Endothelial cell of umbilical vein (primary cell): ENCODE measurements at regions not wholly inside any gene's neighbourhood (a gene's known extent, or its start where the extent isn't known, plus 50 kb on each side); places are given as distances from the start of the nearest gene placed in this dataset.

ENCODE experiments used
- BruUV-seq: library from RNA; stranded (reverse); fragments of 400-500 nt; replicated peaks from 2 replicates; lab custom pipeline; 2021; lab: Mats Ljungman, UMichigan
- CTCF ChIA-PET: fragments of 300-600, 350-600 bp; sonication (Branson Sonifier 250); formaldehyde crosslinking; loops from one replicate; lab custom pipeline; 2021; ENCODE audit warnings: antibody characterized with exemption, inconsistent platforms; lab: Charles Lee
- POLR2A ChIA-PET: fragments of 300-600, 350-600 bp; sonication (Branson Sonifier 250); formaldehyde crosslinking; loops from one replicate; lab custom pipeline; 2021; ENCODE audit warnings: antibody characterized with exemption, inconsistent platforms; lab: Charles Lee
- DNase-seq: peaks from one replicate; pipeline ENCODE4 v3.0.0-alpha.2; 2011; ENCODE audit warnings: low read depth, low spot score
- FAIRE-seq: peaks from 2 replicates; lab custom pipeline; 2011; peaks lifted over from hg19 to GRCh38; lab: Jason Lieb, UNC
- H2AFZ ChIP-seq: 2 replicates; pipeline ENCODE4 v1.6.0; 2012; ENCODE audit warnings: low read depth, low read length, control low read depth, inconsistent platforms
- H3K27ac ChIP-seq: 2 replicates; pipeline ENCODE4 v1.5.1; 2011; ENCODE audit warnings: low read depth, mild to moderate bottlenecking, control low read depth, low read length, moderate library complexity; ENCODE audit not compliant: insufficient read depth
- H3K27me3 ChIP-seq, 2 experiments: 2 replicates each; pipeline versions ENCODE4 v1.6.0 to v1.6.1; 2011; ENCODE audit warnings: low read length in 2 of 2, mixed read lengths in 1 of 2; ENCODE audit not compliant: control insufficient read depth in 2 of 2, insufficient read depth in 2 of 2
- H3K36me3 ChIP-seq, 2 experiments: 2 replicates in 1 of 2; 3 replicates in 1 of 2; pipeline ENCODE4 v1.5.1; 2011; ENCODE audit warnings: low read length in 2 of 2, mild to moderate bottlenecking in 1 of 2, moderate library complexity in 1 of 2; ENCODE audit not compliant: control insufficient read depth in 2 of 2, insufficient read depth in 2 of 2; ENCODE audit errors: extremely low read depth in 1 of 2
- H3K4me1 ChIP-seq: 3 replicates; pipeline ENCODE4 v1.5.1; 2011; ENCODE audit warnings: mild to moderate bottlenecking, low read length; ENCODE audit not compliant: control insufficient read depth, insufficient read depth; ENCODE audit errors: extremely low read depth
- H3K4me2 ChIP-seq: 2 replicates; pipeline ENCODE4 v1.6.1; 2011; ENCODE audit warnings: low read length, control low read depth, mixed read lengths; ENCODE audit not compliant: insufficient read depth
- H3K4me3 ChIP-seq, 3 experiments: fragments of 200-600 bp in 1 of 3; sonication (generic), shearing (Covaris generic) in 1 of 3; replicated peaks in 1 of 3; 2 replicates each; pipeline ENCODE4 v1.5.1; 2011 to 2016; ENCODE audit warnings: control low read depth in 3 of 3, low read length in 3 of 3, mild to moderate bottlenecking in 2 of 3, inconsistent platforms in 1 of 3, low read depth in 1 of 3, moderate library complexity in 1 of 3; ENCODE audit not compliant: insufficient read depth in 1 of 3
- H3K79me2 ChIP-seq: 2 replicates; pipeline ENCODE4 v1.6.0; 2012; ENCODE audit warnings: low read length, inconsistent platforms; ENCODE audit not compliant: control insufficient read depth, insufficient read depth
- H3K9ac ChIP-seq: replicated peaks from 2 replicates; pipeline ENCODE3; 2011; ENCODE audit warnings: low read length, control low read depth; ENCODE audit not compliant: insufficient read depth; ENCODE audit errors: extremely low read depth
- H3K9me1 ChIP-seq: replicated peaks from 3 replicates; pipeline ENCODE4 v1.6.0; 2011; ENCODE audit warnings: mild to moderate bottlenecking, low read length; ENCODE audit not compliant: control insufficient read depth, insufficient read depth; ENCODE audit errors: extremely low read depth
- H3K9me3 ChIP-seq: replicated peaks from 2 replicates; pipeline ENCODE4 v1.5.1; 2012; ENCODE audit warnings: low read length, inconsistent platforms; ENCODE audit not compliant: control insufficient read depth, insufficient read depth
- H4K20me1 ChIP-seq: replicated peaks from 2 replicates; pipeline ENCODE3; 2011; ENCODE audit warnings: mild to moderate bottlenecking, low read length; ENCODE audit not compliant: control insufficient read depth, insufficient read depth; ENCODE audit errors: extremely low read depth
- CTCF ChIP-seq, 2 donors: IDR thresholded peaks; 1 replicate in 1 of 2; 2 replicates in 1 of 2; pipeline ENCODE4 v1.5.1; 2011; ENCODE audit warnings: low read length in 2 of 2, mild to moderate bottlenecking in 2 of 2, moderate library complexity in 2 of 2, control low read depth in 1 of 2, inconsistent platforms in 1 of 2, low read depth in 1 of 2; ENCODE audit not compliant: insufficient read depth in 1 of 2; ENCODE audit errors: extremely low read depth in 1 of 2
- EZH2 ChIP-seq: IDR thresholded peaks from 2 replicates; pipeline ENCODE4 v1.6.1; 2012; ENCODE audit warnings: borderline replicate concordance, low read depth, mild to moderate bottlenecking, moderate library complexity, low read length, inconsistent platforms; ENCODE audit not compliant: severe bottlenecking
- FOS ChIP-seq: IDR thresholded peaks from 2 replicates; pipeline ENCODE4 v1.6.1; 2011; ENCODE audit warnings: mild to moderate bottlenecking, low read length, moderate library complexity, borderline replicate concordance; ENCODE audit not compliant: insufficient read depth
- GATA2 ChIP-seq: IDR thresholded peaks from 2 replicates; pipeline ENCODE4 v1.7.0; 2011; ENCODE audit warnings: low read depth, mild to moderate bottlenecking, moderate library complexity, mixed read lengths, low read length; ENCODE audit not compliant: insufficient read length, insufficient read depth
- JUN ChIP-seq: IDR thresholded peaks from 2 replicates; pipeline ENCODE4 v1.6.1; 2011; ENCODE audit warnings: borderline replicate concordance, low read depth; ENCODE audit not compliant: insufficient read length, insufficient read depth
- MAX ChIP-seq: IDR thresholded peaks from 2 replicates; pipeline ENCODE4 v1.6.1; 2011; ENCODE audit not compliant: insufficient read depth, insufficient read length
- MYC ChIP-seq: IDR thresholded peaks from one replicate; pipeline ENCODE4 v1.6.1; 2011; ENCODE audit warnings: mild to moderate bottlenecking, low read depth, low read length
- POLR2A ChIP-seq: IDR thresholded peaks from 2 replicates; pipeline ENCODE4 v1.6.1; 2012; ENCODE audit warnings: low read depth, mild to moderate bottlenecking, control low read depth, low read length
- POLR2AphosphoS5 ChIP-seq: IDR thresholded peaks from 2 replicates; pipeline ENCODE4 v1.6.1; 2012; ENCODE audit warnings: low read depth, mild to moderate bottlenecking, control low read depth, low read length, moderate library complexity; ENCODE audit not compliant: insufficient read depth
- dilution Hi-C: fragments of 300-500 bp; cut with MboI; formaldehyde crosslinking; loops from one replicate; pipeline ENCODE4 v1.15.0; 2019; ENCODE audit warnings: low sequenced_read_pairs; ENCODE audit not compliant: extremely low pct_ligation_motif_present
- intact Hi-C: fragments of 100-400 bp; cut with micrococcal nuclease; formaldehyde crosslinking; loops from one replicate; pipeline ENCODE4 v1.10.0; 2022

GRCh38 chr11:25742800-25743199 is 589.1 kb upstream of the ANO3 start:
- BruUV-seq, result no TSS peak
- POLR2A ChIA-PET, result no interaction called here
- Histone ChIP-seq H3K9me1 (no peaks in the 10 kb centered on the region), H3K4me3 (no peak overlapping the region), H3K4me2 (no peak overlapping the region), H3K27me3 (no peaks in the 10 kb centered on the region), H4K20me1 (no peaks in the 10 kb centered on the region), H3K9ac (no peak overlapping the region), H3K79me2 (no peaks in the 10 kb centered on the region), H3K9me3 (no peaks in the 10 kb centered on the region), H3K36me3 (no peaks in the 10 kb centered on the region), H3K27ac (no peak overlapping the region), H3K4me1 (no peaks in the 10 kb centered on the region), H2AFZ (no peak overlapping the region)
- DNase-seq (no peak), FAIRE-seq (no peak)
- CTCF ChIA-PET, result no interaction called here
- dilution Hi-C loops (no loop called here), intact Hi-C loops (no loop called here)
- TF ChIP-seq POLR2A (no peak), GATA2 (no peak), MAX (no peak), CTCF (IDR thresholded peaks at IDR 0.05; ENCODE audit: extremely low read depth in 1 of 2, insufficient read depth in 1 of 2, low read depth in 1 of 2, low read length in 2 of 2) (no peak), MYC (no peak), FOS (no peak), JUN (no peak)

GRCh38 chr11:25755381-25755780 is 576.5 kb upstream of the ANO3 start:
- Histone ChIP-seq H3K79me2 (no peaks in the 10 kb centered on the region), H2AFZ (no peak overlapping the region), H3K9me3 (no peaks in the 10 kb centered on the region), H3K36me3 (no peaks in the 10 kb centered on the region), H3K9ac (no peak overlapping the region), H3K4me3 (no peak overlapping the region), H4K20me1 (no peaks in the 10 kb centered on the region), H3K9me1 (no peaks in the 10 kb centered on the region), H3K4me2 (no peak overlapping the region), H3K27ac (no peak overlapping the region), H3K4me1 (no peaks in the 10 kb centered on the region), H3K27me3 (no peaks in the 10 kb centered on the region)
- BruUV-seq, result no TSS peak
- ChIA-PET CTCF (no interaction called here), POLR2A (no interaction called here)
- intact Hi-C loops, result no loop called here
- no peak for FAIRE-seq
- no peak for TF ChIP-seq POLR2AphosphoS5
- no peak for TF ChIP-seq EZH2
- no peak for TF ChIP-seq MYC
- dilution Hi-C loops, result no loop called here
- DNase-seq, result no peak
